ENCODE measurements at regions not wholly inside any gene's neighbourhood (a gene's known extent, or its start where the extent isn't known, plus 50 kb on each side); places are given as distances from the start of the nearest gene placed in this dataset.
"Not testable (repeated sequence)": the region's sequence is repeated elsewhere in the genome, so short reads cannot be mapped to it uniquely, and the experiment has no call there.

- no peak for DNase-seq
Observed at GRCh38 chr1:88455621-88456256, 228.3 kb upstream of the PKN2 start.

DNA sequence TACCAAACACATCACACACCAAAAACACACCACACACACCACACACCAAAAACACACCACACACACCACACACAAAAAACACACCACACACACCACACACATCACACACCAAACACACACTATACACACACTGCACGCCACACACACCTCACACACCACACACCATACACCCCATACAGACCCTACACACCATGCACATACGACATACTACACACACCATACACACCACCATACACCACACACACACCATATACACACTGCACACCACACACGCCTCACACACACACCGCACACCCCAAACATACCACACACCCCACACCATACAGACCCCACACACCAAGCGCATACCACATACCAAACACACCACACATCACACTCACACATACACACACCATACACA lies 226.9 kb upstream of the PKN2 start:
- no peak for DNase-seq

DNA sequence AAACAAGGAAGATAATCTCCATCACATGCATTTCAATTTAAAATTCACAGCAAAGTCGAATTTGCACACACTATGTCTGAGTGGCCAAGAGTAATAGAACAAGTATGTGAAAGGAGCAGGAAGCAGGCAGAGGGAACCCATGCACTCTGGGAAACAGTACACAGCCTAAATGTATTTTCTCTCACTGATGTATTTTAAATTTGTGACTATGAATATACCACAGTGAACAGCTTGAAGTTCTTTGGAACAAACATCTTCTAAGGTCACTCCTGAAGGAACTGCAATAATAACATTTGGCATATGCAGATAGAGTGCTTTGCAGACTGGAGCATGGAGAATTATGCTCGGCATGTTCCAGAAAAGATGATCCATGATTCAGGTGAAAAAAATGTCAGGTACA lies 223.1 kb upstream of the PKN2 start:
- DNase-seq = no peak

GRCh38 chr1:88462096-88462487 lies 222.0 kb upstream of the PKN2 start:
- no peak for DNase-seq

DNA sequence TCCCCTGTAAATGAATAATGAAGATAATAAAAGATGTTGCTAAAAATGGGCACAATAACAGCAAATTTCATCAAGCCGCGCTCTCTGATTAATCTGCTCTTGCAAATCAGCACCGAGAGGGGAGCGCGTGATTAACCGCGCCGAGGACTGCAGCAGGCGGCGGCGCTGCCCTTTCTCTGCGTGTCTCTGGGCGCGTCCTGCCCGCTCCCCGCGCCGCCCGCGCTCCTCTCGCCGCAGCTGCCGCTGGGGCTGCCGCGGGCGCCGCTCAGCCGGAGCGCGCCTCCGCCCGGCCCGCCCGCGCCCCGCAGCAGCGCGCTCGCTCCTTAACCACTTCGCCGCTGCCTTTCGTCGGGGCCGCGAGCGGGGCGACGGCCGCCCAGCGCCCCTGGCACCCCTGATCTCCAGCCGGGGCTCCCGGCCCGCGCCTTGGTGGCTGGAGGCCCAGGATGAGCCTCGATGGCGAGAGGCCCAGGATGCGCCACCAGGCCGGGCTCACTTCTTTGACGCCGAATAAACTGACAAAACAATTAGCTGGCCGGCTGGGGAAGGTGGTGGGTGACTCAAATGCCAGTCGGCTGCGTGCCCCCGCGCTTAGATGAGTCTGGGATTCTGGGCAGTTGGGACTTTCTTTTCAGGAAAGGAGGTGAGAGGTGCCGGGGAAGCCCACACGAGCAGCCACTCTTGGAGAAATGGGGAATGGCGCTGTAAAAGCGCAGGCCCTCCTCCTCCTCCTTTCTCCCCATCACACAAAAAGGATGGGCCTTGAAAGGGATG lies 221.4 kb upstream of the PKN2 start:
- no peak for DNase-seq

GRCh38 chr1:88463401-88463985 lies 220.6 kb upstream of the PKN2 start:
- no peak for DNase-seq

DNA sequence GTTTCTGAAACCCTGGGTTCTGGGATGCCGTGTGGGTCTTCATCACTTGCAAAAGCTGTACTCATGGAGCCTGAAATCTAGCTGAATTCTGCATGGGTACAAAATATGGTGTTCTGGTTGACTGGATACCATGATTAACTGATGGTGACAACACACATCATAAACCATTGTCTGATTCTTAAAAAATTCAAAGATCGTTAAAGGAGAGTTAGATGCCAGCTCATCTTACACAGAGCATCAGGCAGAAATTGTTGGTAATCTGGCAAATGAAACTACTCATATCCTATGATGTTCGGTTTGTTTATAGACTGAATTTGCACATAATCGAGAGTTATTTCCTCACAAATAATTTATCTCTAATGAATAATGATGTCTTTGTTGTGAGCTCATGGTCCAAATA lies 218.1 kb upstream of the PKN2 start:
- no peak for DNase-seq

GRCh38 chr1:88466899-88467580 lies 217.0 kb upstream of the PKN2 start:
- no peak for DNase-seq

GRCh38 chr1:88472298-88472697 lies 211.8 kb upstream of the PKN2 start:
- DNase-seq = no peak

GRCh38 chr1:88472714-88473113 lies 211.4 kb upstream of the PKN2 start:
- DNase-seq = no peak

GRCh38 chr1:88474555-88475304 lies 209.3 kb upstream of the PKN2 start:
- DNase-seq = no peak

DNA sequence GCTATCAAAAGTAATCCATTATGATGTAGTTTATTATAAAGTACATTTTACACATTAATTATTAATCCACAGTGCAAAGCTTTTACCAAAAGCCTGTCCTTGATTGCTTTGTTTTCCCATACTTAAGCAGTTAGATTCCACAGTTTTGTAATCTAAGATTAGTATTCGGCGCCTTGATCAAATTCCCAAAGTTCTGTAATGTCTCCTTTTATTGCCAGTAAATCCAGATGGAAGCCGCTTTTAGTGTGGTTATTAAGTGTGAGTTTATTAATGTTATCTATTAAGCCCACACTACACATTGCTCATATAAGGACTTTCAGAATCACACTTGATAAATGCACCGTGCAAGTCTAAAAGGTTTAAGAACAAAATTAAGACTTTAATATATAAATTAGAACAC lies 199.2 kb upstream of the PKN2 start:
- no peak for DNase-seq

DNA sequence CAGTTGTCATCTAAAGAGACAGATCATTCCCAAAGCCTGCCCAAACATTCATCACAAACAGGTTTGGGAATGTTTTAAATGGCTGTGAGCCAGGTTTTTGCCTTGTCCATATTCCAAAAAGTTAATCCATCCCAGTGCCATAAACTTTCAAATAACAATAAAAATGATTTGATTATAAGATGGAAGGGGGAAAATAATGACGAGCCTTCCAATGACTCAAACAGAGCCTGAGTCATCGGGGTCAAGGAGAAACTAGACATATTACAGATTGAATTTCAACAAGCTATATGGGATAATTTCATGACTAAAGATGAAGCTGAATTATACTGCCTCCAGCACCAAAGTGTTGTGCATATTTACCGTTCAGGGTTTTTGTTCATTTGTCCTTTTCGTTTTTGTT lies 195.8 kb upstream of the PKN2 start:
- DNase-seq = no peak

DNA sequence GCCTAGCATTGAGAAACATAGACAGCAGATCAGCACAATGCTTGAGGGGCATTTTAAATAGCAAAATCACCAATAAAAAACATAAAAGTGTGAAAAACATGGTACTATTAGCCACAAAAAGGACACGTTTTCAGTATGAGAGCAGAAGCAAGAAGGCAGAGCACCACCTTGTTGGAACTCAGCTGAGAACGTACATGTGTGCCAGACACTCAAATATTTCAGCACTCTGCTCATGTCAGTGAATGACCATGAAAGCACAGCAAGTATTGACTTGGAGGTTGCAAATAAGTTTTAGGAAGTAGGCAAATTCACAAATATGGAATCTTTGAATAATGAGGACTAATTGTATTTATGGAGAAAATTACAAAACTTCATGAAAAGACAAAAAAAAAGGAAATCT lies 193.4 kb upstream of the PKN2 start:
- DNase-seq = no peak

DNA sequence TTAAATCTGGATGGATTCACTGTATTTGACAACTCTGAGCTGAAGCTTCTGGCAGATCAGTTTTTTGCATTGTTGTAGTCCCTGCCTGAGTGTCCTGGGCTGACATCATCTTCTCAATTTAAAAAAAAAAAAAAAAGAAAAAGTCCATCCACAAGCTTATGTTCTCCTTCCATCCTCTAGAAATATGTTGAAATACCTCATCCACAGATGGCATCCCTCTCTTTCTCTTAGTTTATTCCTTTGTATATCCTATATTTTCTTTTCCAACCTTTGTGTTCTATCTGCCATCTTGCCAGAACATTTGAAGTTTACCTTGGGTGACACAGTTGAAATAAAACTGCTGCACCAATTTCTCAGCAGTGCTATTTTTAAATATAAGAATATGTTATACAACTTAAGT lies 184.4 kb upstream of the PKN2 start:
- DNase-seq = no peak

DNA sequence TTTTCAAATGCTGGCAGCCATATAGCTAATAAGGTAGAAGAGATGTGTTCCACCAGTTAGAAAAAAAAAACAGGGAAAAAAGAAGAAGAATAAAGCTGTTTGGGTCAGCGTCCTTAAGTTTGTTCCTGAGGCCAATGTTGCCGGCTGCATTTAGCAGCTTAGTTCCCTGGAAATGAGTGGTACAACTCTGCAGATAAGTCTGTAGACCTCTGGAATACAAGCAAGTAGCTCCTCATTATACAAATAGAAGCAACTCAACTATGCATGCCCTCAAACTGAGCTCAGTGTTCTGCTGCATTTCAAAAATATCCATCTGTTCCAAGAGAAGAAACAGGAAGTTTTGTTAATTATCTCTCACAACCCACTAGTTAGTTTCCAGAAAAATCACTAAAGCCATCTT lies 181.2 kb upstream of the PKN2 start:
- no peak for DNase-seq

- DNase-seq = no peak
Observed at GRCh38 chr1:88503646-88504045, 180.4 kb upstream of the PKN2 start.

- DNase-seq = no peak
Observed at GRCh38 chr1:88504601-88505000, 179.5 kb upstream of the PKN2 start.

DNA sequence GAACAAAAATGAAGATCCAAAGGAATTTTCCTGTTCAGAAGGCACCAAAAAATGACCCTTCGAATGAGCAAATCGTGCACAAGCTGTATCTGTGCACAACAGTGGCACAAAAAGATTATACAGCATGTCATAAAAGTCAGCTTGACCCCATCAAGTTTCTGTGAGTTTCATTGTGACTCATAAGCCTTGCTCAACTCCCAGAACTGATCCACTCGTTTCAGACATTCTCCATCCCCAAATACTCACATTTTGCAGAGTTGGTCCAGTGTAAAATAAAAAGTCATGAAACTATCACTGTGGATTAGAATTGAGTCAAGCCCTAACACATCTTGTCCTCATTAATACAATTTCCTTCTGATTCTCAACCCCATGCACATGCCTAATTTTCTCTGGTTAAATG lies 174.7 kb upstream of the PKN2 start:
- DNase-seq = no peak

DNA sequence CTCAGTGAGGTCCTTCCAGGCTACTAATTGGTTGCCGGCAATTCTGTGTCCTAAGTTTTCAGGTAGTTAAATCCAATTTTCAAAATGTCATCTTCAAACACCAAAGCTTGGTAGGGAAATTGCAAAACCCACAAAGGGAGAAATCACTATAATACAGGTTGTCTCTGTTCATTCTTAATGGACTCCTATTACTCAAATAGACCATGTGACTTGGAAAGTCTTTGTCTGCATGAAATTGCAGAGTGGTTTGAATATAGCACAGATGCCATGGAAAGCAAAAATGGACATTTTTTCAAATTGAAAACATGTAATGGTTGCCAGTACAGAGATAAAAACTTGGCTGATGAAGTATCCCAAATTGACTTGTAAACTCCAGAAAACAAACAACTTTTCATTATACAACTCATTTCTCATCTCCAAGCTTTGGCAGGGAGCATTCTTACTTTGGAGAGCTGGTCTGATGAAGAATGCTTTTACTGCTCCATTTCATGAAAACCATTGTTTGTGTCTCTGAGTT lies 169.5 kb upstream of the PKN2 start:
- no peak for DNase-seq

GRCh38 chr1:88517499-88517898 lies 166.6 kb upstream of the PKN2 start:
- DNase-seq = not testable (repeated sequence)

DNA sequence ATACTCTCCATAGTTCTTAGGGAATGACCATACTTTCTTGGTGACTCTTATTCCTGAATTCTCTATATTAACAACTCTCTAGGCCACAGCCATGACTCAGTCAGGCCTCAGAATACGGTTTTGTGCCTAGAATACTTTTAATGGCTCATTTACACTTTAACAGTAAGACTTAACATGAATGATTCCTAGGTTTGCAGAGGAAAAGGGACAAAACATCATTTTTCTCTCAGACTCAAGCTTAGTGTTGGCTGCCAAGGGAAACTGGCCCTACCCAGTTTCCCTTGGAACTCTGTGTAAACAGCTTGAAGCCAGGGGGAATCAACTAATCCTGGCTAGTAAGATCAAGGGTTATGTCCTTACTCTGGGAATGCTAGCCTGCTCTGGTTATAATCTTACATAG lies 164.9 kb upstream of the PKN2 start:
- DNase-seq = no peak

Data from SW 1271 (cell line).